Superior temporal gyrus (tissue), 1 donor: ENCODE measurements at regions not wholly inside any gene's neighbourhood (a gene's known extent, or its start where the extent isn't known, plus 50 kb on each side); places are given as distances from the start of the nearest gene placed in this dataset.

Source experiments
- DNase-seq: peaks from one replicate; pipeline ENCODE4 v3.0.0-alpha.2; 2016; ENCODE audit errors: extremely low spot score

DNA sequence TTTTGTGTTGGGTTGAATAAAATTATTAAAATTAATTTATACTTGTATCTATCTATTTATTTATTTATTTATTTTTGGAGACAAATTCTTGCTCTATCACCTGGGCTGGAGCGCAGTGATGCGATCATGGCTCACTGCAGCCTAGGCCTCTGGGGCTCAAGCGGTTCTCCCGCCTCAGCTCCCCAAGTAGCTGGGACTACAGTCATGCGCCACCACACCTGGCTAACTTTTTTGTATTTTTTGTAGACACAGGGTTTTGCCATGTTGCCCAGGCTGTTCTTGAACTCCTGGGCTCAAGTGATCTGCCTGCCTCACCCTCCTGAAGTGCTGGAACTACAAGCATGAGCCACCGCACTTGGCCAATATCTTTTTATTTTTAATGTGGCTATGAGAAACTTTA, 134.7 kb upstream of the SPDL1 start:
- no peak for DNase-seq

DNA sequence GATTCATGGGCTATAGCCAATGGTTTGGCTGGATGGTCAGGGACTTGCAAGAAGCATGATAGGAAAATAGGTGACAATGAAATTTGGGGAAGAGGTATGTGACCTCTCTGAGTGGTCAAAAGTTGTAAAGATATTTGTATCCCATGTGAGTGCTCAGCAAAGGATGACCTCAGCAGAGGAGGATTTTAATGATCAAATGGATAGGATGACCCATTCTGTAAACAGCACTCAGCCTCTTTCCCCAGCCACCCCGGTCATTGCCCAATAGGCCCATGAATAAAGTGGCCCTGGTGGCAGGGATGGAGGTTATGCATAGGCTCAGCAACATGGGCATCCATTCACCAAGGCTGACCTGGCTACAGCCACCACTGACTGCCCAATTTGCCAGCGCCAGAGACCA, 138.4 kb upstream of the SPDL1 start:
- no peak for DNase-seq

DNA sequence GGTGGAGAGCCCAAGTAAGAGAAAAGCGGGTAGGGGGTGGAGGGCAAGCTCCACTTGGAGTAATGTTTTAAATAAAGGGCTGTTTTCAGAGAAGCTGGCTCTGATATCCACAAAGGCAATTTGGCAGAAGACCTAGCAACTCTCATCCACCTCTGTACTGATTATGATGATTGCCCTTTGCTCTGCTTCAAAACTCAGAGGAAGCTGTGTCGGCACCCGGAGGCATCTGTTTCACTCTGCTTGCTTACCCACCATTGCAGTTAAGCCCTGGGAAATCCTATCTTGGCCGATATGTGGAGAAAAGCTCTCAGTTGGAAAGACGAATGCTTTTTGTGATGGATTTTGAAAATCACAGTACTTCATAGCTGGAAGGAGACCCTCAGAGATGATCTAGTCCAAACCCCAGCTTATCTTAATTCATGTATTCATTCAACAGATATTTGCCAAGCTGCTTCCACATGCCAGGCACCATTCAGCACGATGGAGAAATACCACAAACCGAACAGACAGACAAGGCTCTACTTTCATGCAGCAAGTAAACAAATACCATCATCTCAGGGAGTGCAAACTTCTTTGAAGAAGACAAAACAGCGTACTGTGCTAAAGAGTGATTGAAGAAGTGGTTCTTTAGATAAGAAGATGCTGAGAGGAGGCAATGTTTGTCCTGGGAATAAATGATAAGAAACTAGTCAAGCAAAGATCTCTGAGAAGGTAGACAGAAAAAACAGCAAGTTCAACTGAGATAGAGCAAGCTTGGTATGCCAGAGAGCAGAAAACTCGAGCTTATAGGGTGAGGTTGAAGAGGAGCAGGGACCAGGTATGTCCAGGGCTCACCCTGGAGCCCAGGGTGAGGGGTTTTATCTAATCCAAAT, 140.4 kb upstream of the SPDL1 start:
- no peak for DNase-seq

DNA sequence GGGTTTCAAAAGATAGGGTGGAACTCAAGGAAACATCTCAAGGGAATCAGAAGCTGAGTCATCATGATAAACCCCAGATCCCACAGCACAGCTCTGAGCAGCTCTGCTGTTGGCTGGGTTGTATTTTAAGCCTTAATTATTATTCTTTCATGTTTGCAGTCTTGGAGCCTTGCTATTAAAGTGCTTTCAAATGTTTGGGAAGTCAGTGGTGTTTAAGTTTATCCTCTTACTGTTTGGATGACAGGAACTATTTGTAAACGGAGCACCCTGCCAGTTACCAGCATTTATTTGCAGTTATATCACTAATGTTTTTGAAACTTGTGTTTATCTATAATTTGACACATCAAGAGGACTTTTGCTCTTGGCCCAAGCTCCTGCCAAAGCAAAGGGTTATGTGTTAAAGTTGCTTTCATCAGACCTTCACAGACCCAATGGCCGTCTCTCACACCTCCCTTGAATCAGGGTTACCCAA, 141.1 kb upstream of the SPDL1 start:
- no peak for DNase-seq

- no peak for DNase-seq
Measured at GRCh38 chr5:169440107-169440705, 139.3 kb upstream of the SLIT3 start.

DNA sequence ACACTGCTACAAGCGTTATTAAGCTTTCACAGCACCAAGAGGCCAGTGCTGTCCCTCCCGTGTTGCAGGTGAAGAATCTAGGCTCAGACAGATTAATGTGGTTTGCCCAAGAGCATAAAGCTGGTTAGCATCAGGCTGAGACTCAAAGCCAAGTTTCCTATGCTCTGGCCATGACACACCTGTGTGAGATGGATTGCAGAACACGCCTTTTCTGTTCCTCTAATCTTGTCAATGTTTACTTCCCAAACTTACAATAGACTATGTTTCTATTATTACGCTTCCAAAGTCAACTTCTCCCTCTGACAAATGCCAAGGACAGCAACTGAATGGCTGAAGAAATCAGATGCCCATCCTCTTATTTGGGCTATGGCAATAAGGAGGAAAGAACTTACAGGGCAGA, 138.4 kb upstream of the SLIT3 start:
- no peak for DNase-seq

DNA sequence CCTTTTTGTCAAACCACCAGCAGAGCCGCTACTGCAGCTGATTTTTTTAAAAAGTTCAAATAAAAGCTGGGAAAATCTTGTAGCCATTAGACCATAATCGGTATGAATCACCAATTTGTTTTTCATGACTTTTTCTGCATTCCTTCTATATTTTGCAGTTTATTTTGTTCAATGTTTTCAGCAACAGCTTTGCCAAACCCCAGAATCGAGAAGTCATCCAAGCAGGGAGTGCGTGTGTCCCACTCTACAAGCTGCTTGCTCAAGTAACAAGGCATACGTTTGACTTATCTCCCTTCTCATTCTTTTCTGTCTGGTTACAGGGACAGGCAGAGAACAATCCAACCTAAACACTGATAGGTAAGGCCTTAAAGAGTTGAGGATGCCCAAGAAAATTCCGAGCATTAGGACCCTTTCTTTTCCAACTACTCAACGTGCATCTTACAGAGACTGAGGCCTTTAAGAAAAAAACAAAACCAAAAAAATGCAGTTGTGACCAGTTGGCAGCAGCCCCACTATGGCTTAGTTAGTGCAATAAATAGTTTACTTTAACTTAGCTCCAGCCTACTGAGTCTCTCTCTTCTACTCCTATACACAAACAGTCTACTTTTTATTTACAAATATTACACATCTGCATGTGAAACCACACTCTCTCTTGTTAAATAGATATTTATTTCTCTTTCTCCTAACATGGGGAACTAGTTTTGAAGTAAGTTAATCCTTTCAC, 134.7 kb upstream of the SLIT3 start:
- no peak for DNase-seq

- DNase-seq = no peak
Measured at GRCh38 chr5:169433221-169433651, 132.3 kb upstream of the SLIT3 start.

GRCh38 chr5:169431386-169431785, 130.4 kb upstream of the SLIT3 start:
- DNase-seq = no peak

DNA sequence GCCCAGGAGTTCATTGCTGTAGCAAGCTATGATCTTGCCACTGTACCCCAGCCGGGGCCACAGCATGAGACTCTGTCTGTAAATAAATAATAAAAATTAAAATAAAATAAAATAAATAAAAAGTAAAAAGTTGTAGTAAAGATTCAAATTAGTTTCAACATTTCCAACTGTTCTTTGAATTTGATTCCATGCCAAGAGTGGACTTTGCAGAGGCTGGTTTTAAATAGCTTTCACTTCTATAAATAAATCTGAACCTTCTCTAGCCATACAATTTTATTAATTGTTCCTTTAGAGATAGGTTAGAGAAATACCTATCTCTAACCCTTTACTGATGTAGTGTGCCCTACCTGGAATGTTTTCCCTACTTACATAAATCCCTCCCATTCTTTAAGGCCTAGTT, 129.7 kb upstream of the SLIT3 start:
- no peak for DNase-seq

GRCh38 chr5:169429044-169429443, 128.1 kb upstream of the SLIT3 start:
- DNase-seq = no peak

GRCh38 chr5:169426784-169427183, 125.8 kb upstream of the SLIT3 start:
- DNase-seq = no peak

- no peak for DNase-seq
Measured at GRCh38 chr5:169424670-169425378, 123.9 kb upstream of the SLIT3 start.

DNA sequence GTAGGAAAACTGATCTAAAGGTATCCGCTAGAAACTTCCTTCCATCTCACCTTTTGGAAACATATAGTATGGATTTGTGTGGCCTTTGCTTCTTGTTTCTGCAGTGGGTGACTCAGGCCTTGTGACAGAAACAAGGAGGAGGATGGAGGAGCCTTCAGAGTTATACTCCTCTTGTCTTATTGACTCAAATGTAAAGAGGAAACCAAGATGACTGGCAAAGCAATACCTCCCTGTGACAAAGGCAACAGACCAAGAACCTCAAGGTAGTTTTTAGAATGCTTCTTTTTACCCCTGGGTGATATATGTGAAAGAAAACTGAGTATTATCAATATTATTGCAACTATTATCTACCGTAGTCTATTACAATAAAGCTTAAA, 123.3 kb upstream of the SLIT3 start:
- DNase-seq = no peak

- no peak for DNase-seq
Measured at GRCh38 chr5:169423580-169424278, 122.8 kb upstream of the SLIT3 start.

- no peak for DNase-seq
Measured at GRCh38 chr5:169422087-169422486, 121.1 kb upstream of the SLIT3 start.

DNA sequence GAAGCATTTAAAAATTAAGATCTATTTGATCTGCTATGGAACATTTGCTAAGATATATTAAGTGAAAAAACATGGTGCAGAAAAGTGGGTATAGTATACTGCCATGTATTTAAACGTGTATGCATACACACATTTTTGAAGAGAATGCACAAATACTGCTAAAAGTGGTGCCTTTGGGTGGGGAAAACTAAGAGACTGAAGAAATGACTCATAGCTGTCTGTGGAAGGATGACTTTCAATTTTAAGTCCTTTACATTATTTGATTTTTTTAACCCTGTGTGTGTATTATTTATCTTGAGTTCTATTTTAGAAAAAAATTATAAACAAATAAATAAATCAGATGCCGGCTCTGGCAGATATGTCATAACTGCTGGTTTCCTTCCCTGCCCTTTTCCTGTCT, 120.7 kb upstream of the SLIT3 start:
- DNase-seq = no peak

DNA sequence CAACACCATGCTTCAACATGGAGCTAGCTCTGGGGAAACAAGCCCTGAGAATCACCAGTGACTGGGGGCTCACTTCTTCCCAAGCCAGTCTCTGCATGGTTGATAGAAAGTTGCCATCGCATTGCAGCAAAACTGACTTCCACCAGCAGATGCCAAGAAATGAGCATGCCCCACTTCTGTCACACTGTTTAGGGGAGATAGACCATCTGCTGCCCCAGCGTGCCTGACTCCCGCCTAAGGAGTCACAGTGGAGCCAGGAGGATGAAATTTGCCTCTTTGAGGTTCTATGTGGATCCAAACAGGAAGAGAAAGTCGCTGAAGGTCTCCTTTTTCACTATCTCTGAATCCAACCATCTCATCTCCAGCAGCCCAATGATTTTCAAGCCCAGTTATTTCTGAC, 116.7 kb upstream of the SLIT3 start:
- DNase-seq = no peak

GRCh38 chr5:169416583-169417196, 115.8 kb upstream of the SLIT3 start:
- DNase-seq = no peak

DNA sequence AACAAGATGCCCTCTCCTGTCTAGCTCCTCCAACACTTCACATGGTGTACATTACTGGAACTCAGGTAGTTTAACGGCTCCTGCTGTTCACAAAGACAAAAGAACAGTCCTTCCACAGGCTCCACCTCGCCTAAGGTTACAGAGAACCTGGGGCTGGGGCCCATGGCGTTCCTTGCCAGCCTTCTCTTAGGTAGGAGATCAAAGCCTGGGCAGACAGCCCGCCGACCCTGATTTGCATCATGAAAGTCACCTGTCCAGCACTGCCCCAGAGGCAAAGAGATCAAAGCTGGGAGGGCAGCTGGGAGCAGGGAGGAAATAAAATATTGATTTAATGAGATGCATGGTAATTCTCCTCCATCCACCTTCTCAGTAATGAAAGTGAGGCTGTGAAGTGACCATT, 115.0 kb upstream of the SLIT3 start:
- no peak for DNase-seq

DNA sequence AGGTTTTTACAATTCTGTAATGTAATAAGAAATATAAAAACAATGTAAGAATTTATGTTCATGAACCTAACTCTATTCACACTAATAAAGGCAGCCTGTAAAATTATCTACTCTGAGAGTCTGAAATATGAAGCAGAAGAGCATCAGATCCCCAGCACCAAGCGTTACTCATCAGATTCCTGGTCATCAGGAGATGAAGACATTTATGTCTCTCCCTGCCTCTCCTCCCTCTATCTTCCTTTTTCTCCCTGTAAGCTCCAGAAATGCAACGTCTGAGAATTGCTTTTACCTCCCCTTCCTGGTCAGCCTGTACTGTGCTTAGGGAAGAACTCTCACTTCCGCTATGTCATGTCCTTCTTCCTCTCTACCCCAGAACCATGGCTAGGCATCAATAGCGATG, 114.4 kb upstream of the SLIT3 start:
- DNase-seq = no peak
